Brain microvascular endothelial cell (primary cell): ENCODE measurements at regions not wholly inside any gene's neighbourhood (a gene's known extent, or its start where the extent isn't known, plus 50 kb on each side); places are given as distances from the start of the nearest gene placed in this dataset.

Source experiments
- DNase-seq: peaks from one replicate; pipeline ENCODE4 v3.0.0-alpha.2; 2020
- H3K27ac ChIP-seq: fragments of 250-450 bp; sonication (Bioruptor Pico); 2 replicates; pipeline ENCODE4 v1.5.1; 2020; ENCODE audit warnings: mild to moderate bottlenecking, moderate library complexity
- H3K27me3 ChIP-seq: fragments of 250-450 bp; sonication (Bioruptor Pico); replicated peaks from 2 replicates; pipeline ENCODE4 v1.5.1; 2020; ENCODE audit warnings: mild to moderate bottlenecking
- H3K36me3 ChIP-seq: fragments of 250-450 bp; sonication (Bioruptor Pico); replicated peaks from 2 replicates; pipeline ENCODE4 v1.5.1; 2020; ENCODE audit warnings: mild to moderate bottlenecking
- H3K4me3 ChIP-seq: 2 replicates; pipeline ENCODE4 v1.5.1; 2011; ENCODE audit warnings: low read depth, mild to moderate bottlenecking, control low read depth, low read length, moderate library complexity
- CTCF ChIP-seq: IDR thresholded peaks from 2 replicates; pipeline ENCODE4 v1.5.1; 2011; ENCODE audit warnings: low read depth, mild to moderate bottlenecking, moderate library complexity, low read length, control low read depth, inconsistent platforms; ENCODE audit errors: missing control alignments
- in situ Hi-C: cut with HindIII; loops from 2 replicates; pipeline ENCODE4 v1.10.0; 2017; ENCODE audit warnings: low sequenced_read_pairs, low pct_ligation_motif_present

GRCh38 chr10:24027107-24027506 is 181.8 kb upstream of the KIAA1217 start:
- Histone ChIP-seq H3K4me3 (no peak overlapping the region), H3K27ac (no peak overlapping the region), H3K27me3 (no peaks in the 10 kb centered on the region), H3K36me3 (no peaks in the 10 kb centered on the region)
- TF ChIP-seq CTCF = no peak
- DNase-seq = no peak
- in situ Hi-C loops = no loop called here

- H3K36me3 ChIP-seq = no peaks in the 10 kb centered on the region
- no peak overlapping the region for H3K4me3 ChIP-seq
- DNase-seq = no peak
- TF ChIP-seq CTCF = no peak
- H3K27me3 ChIP-seq = no peaks in the 10 kb centered on the region
- H3K27ac ChIP-seq = no peak overlapping the region
- in situ Hi-C loops = no loop called here
Measured at GRCh38 chr10:24034571-24034970, 174.4 kb upstream of the KIAA1217 start.

GRCh38 chr10:24035761-24036160 is 173.2 kb upstream of the KIAA1217 start:
- TF ChIP-seq CTCF = no peak
- Histone ChIP-seq H3K36me3 (no peaks in the 10 kb centered on the region), H3K4me3 (no peak overlapping the region), H3K27ac (no peak overlapping the region), H3K27me3 (no peaks in the 10 kb centered on the region)
- in situ Hi-C loops = no loop called here
- DNase-seq = no peak

GRCh38 chr10:24039315-24039714 is 169.6 kb upstream of the KIAA1217 start:
- no peak overlapping the region for H3K27ac ChIP-seq
- no peak for TF ChIP-seq CTCF
- H3K27me3 ChIP-seq = no peaks in the 10 kb centered on the region
- no peaks in the 10 kb centered on the region for H3K36me3 ChIP-seq
- in situ Hi-C loops = no loop called here
- no peak overlapping the region for H3K4me3 ChIP-seq
- no peak for DNase-seq

- TF ChIP-seq CTCF = no peak
- H3K4me3 ChIP-seq = no peak overlapping the region
- no peak overlapping the region for H3K27ac ChIP-seq
- no peak for DNase-seq
- no peaks in the 10 kb centered on the region for H3K36me3 ChIP-seq
- in situ Hi-C loops = no loop called here
- no peaks in the 10 kb centered on the region for H3K27me3 ChIP-seq
Measured at GRCh38 chr10:24039897-24040296, 169.0 kb upstream of the KIAA1217 start.

GRCh38 chr10:24041034-24041433 is 167.9 kb upstream of the KIAA1217 start:
- Histone ChIP-seq H3K27me3 (no peaks in the 10 kb centered on the region), H3K27ac (no peak overlapping the region), H3K36me3 (no peaks in the 10 kb centered on the region), H3K4me3 (no peak overlapping the region)
- no peak for DNase-seq
- in situ Hi-C loops = no loop called here
- no peak for TF ChIP-seq CTCF
